HG03060 (cell line): ENCODE measurements at regions not wholly inside any gene's neighbourhood (a gene's known extent, or its start where the extent isn't known, plus 50 kb on each side); places are given as distances from the start of the nearest gene placed in this dataset.
"Not testable (repeated sequence)": the region's sequence is repeated elsewhere in the genome, so short reads cannot be mapped to it uniquely, and the experiment has no call there.

Experiments
- ATAC-seq: cut with Tn5 transposase; IDR thresholded peaks from one replicate; pipeline ENCODE4 v1.9.1; 2021; ENCODE audit warnings: low read depth, moderate number of reproducible peaks; ENCODE audit not compliant: unreplicated experiment

GRCh38 chr10:60525716-60526585 lies 136.3 kb upstream of the ANK3 start:
- ATAC-seq: no peak

- no peak for ATAC-seq
Observed at GRCh38 chr10:60524541-60524940, 134.9 kb upstream of the ANK3 start.

GRCh38 chr10:60523371-60523770 lies 133.7 kb upstream of the ANK3 start:
- not testable (repeated sequence) for ATAC-seq

- no peak for ATAC-seq
Observed at GRCh38 chr10:60522617-60523016, 132.9 kb upstream of the ANK3 start.

GRCh38 chr10:60521974-60522405 lies 132.3 kb upstream of the ANK3 start:
- ATAC-seq: no peak

GRCh38 chr10:60518745-60519144 lies 129.1 kb upstream of the ANK3 start:
- ATAC-seq: no peak

- ATAC-seq: no peak
Observed at GRCh38 chr10:60517805-60518204, 128.1 kb upstream of the ANK3 start.

- ATAC-seq: peak; percentile 62
Observed at GRCh38 chr10:60513281-60513680, 123.6 kb upstream of the ANK3 start.

- no peak for ATAC-seq
Observed at GRCh38 chr10:60511477-60512229, 122.0 kb upstream of the ANK3 start.

- ATAC-seq: no peak
Observed at GRCh38 chr10:60508831-60509230, 119.2 kb upstream of the ANK3 start.

GRCh38 chr10:60508037-60508436 lies 118.4 kb upstream of the ANK3 start:
- no peak for ATAC-seq

GRCh38 chr10:60502621-60503020 lies 112.9 kb upstream of the ANK3 start:
- no peak for ATAC-seq

- ATAC-seq: no peak
Observed at GRCh38 chr10:60498985-60499384, 109.3 kb upstream of the ANK3 start.

- ATAC-seq: no peak
Observed at GRCh38 chr10:60497364-60497763, 107.7 kb upstream of the ANK3 start.

GRCh38 chr10:60496181-60496580 lies 106.5 kb upstream of the ANK3 start:
- no peak for ATAC-seq

- ATAC-seq: no peak
Observed at GRCh38 chr10:60495338-60496055, 105.8 kb upstream of the ANK3 start.

- ATAC-seq: no peak
Observed at GRCh38 chr10:60494774-60495173, 105.1 kb upstream of the ANK3 start.

GRCh38 chr10:60491162-60491561 lies 101.5 kb upstream of the ANK3 start:
- ATAC-seq: no peak

- no peak for ATAC-seq
Observed at GRCh38 chr10:60490013-60490412, 100.3 kb upstream of the ANK3 start.

- ATAC-seq: no peak
Observed at GRCh38 chr10:60488111-60488669, 98.5 kb upstream of the ANK3 start.

GRCh38 chr10:60487543-60487942 lies 97.9 kb upstream of the ANK3 start:
- no peak for ATAC-seq
